ENCODE measurements at regions not wholly inside any gene's neighbourhood (a gene's known extent, or its start where the extent isn't known, plus 50 kb on each side); places are given as distances from the start of the nearest gene placed in this dataset.

GRCh38 chr2:221787561-221787960 lies 215.5 kb upstream of the EPHA4 start:
- TF ChIP-seq ZNF274 (IDR thresholded peaks at IDR 0.05; ENCODE audit: low read depth, low read length) = no peak
- no peak for TF ChIP-seq YY1 (IDR thresholded peaks at IDR 0.05; ENCODE audit: insufficient read depth, insufficient read length)
